Activated B cell treated with CpG ODN at 0.5 μM for 24 hours (primary cell): ENCODE measurements at regions not wholly inside any gene's neighbourhood (a gene's known extent, or its start where the extent isn't known, plus 50 kb on each side); places are given as distances from the start of the nearest gene placed in this dataset.

ENCODE experiments used
- ATAC-seq: fragments of 200-7000 bp; cut with Tn5 transposase; one replicate; pipeline ENCODE4 v1.10.0; 2021; ENCODE audit warnings: low read depth, mild to moderate bottlenecking, moderate library complexity
- CTCF ChIA-PET: fragments of 350-600 bp; sonication (Branson Sonifier 250); formaldehyde crosslinking; loops from one replicate; lab custom pipeline; 2021; ENCODE audit warnings: antibody characterized with exemption; lab: Charles Lee
- POLR2A ChIA-PET: fragments of 350-600 bp; sonication (Branson Sonifier 250); formaldehyde crosslinking; loops from one replicate; lab custom pipeline; 2021; ENCODE audit warnings: antibody characterized with exemption; lab: Charles Lee
- DNase-seq: peaks from one replicate; pipeline ENCODE4 v3.0.0; 2022
- H3K27ac Mint-ChIP-seq: one replicate; pipeline ENCODE4 v1.8.0; 2020; ENCODE audit warnings: mixed read lengths
- H3K27me3 Mint-ChIP-seq: one replicate; pipeline ENCODE4 v1.8.0; 2021; ENCODE audit warnings: mixed read lengths
- H3K36me3 Mint-ChIP-seq: one replicate; pipeline ENCODE4 v1.8.0; 2021; ENCODE audit warnings: low read depth, mixed read lengths
- H3K4me1 Mint-ChIP-seq: one replicate; pipeline ENCODE4 v1.8.0; 2021; ENCODE audit warnings: mixed read lengths
- H3K4me3 Mint-ChIP-seq: one replicate; pipeline ENCODE4 v1.8.0; 2020; ENCODE audit warnings: mild to moderate bottlenecking, mixed read lengths
- H3K9me3 Mint-ChIP-seq: one replicate; pipeline ENCODE4 v1.8.0; 2020; ENCODE audit warnings: mixed read lengths
- intact Hi-C: fragments of 100-400 bp; cut with micrococcal nuclease; formaldehyde crosslinking; loops from one replicate; pipeline ENCODE4 v1.15.1; 2024
- TF ChIP-seq, protein P1 (sequence below): fragments of 200-600 bp; IDR thresholded peaks from one replicate; pipeline ENCODE4 v1.8.0; 2022; ENCODE audit warnings: antibody characterized with exemption, mild to moderate bottlenecking

DNA sequence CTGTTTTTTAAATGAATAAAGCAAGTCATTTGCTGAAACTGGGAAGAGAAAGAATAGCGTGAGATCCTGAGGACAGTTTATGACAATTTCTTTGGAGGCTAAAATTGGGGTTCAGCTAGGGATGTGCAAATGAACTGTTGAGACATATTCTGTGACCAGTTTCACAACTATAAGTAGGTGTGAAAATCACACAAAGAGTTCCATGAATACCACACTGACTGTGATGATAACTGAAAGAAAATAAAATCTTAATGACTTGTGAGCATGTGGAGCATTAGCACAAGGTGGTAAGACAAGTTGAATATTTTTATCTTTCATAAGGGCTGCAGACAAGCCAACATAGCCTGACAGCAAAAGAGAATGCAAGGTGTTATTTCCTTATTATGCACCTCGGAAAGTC is 61.1 kb upstream of the PDGFD start:
- no peaks in the 10 kb centered on the region for H3K9me3 Mint-ChIP-seq
- no peaks in the 10 kb centered on the region for H3K36me3 Mint-ChIP-seq
- TF ChIP-seq, protein P1, sequence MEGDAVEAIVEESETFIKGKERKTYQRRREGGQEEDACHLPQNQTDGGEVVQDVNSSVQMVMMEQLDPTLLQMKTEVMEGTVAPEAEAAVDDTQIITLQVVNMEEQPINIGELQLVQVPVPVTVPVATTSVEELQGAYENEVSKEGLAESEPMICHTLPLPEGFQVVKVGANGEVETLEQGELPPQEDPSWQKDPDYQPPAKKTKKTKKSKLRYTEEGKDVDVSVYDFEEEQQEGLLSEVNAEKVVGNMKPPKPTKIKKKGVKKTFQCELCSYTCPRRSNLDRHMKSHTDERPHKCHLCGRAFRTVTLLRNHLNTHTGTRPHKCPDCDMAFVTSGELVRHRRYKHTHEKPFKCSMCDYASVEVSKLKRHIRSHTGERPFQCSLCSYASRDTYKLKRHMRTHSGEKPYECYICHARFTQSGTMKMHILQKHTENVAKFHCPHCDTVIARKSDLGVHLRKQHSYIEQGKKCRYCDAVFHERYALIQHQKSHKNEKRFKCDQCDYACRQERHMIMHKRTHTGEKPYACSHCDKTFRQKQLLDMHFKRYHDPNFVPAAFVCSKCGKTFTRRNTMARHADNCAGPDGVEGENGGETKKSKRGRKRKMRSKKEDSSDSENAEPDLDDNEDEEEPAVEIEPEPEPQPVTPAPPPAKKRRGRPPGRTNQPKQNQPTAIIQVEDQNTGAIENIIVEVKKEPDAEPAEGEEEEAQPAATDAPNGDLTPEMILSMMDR, result no peak
- H3K27me3 Mint-ChIP-seq, result no peaks in the 10 kb centered on the region
- ATAC-seq, result no peak
- H3K4me3 Mint-ChIP-seq, result no peak overlapping the region
- CTCF ChIA-PET, result no interaction called here
- H3K27ac Mint-ChIP-seq, result no peak overlapping the region
- POLR2A ChIA-PET, result no interaction called here
- H3K4me1 Mint-ChIP-seq, result peaks cover 14% of the 10 kb centered on the region
- no peak for DNase-seq
- intact Hi-C loops, result no loop called here

GRCh38 chr11:104222464-104222863 is 58.5 kb upstream of the PDGFD start:
- DNase-seq (no peak), ATAC-seq (no peak)
- ChIA-PET CTCF (no interaction called here), POLR2A (no interaction called here)
- Mint-ChIP-seq H3K36me3 (no peaks in the 10 kb centered on the region), H3K4me3 (no peak overlapping the region), H3K4me1 (peaks cover 14% of the 10 kb centered on the region), H3K27ac (no peak overlapping the region), H3K9me3 (no peaks in the 10 kb centered on the region), H3K27me3 (no peaks in the 10 kb centered on the region)
- intact Hi-C loops, result no loop called here
- TF ChIP-seq, protein P1, result no peak

DNA sequence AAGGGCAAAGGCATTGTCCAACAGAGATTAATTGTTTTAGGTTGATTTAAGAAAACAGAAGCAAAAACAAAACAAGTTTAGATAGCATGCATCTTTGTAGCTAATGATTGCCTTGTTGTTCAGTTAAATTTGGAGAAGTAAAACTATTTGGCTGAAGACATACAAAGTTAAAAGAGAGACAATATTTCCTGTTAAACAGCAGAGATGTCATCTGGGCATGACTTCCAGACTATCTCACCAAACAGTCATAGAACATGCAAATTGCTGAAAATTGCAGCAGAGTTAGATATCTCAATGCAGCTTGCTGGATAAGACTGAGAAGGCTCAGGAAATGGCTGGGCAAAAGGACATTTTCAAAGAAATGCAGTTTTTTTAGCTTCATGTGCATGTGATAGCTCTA is 57.5 kb upstream of the PDGFD start:
- H3K4me3 Mint-ChIP-seq, result no peak overlapping the region
- CTCF ChIA-PET, result no interaction called here
- no peak overlapping the region for H3K27ac Mint-ChIP-seq

DNA sequence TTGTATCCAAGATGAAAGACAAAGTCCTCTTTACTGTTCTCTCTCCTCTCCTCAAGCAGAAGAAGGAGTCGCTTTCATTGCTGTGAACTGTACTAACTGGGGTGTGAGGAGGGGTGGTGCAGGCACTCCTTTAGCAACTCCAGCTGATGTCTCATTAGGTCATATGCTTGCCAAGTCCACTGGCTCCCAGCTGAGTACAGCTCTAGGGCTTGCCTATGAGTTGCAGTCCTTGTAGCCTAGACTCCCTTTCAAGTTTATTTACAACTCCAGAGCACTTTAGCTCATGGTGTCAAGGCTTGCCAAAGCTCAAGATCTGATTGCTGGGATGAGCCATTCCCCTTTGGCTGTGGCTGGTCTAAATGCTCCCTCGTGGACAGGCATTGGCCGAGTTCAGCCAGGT is 55.1 kb upstream of the PDGFD start:
- Mint-ChIP-seq H3K4me1 (peaks cover 16% of the 10 kb centered on the region), H3K4me3 (no peak overlapping the region), H3K27ac (no peak overlapping the region), H3K27me3 (no peaks in the 10 kb centered on the region), H3K9me3 (peaks cover 19% of the 10 kb centered on the region), H3K36me3 (no peaks in the 10 kb centered on the region)
- POLR2A ChIA-PET, result no interaction called here
- intact Hi-C loops, result no loop called here
- CTCF ChIA-PET, result no interaction called here
- ATAC-seq (no peak), DNase-seq (no peak)
- TF ChIP-seq, protein P1, result no peak

More for the DNA sequence above, 57.5 kb upstream of the PDGFD start:
- intact Hi-C loops, result no loop called here
- peaks cover 14% of the 10 kb centered on the region for H3K4me1 Mint-ChIP-seq
- TF ChIP-seq, protein P1, result no peak
- ATAC-seq (no peak), DNase-seq (no peak)
- H3K27me3 Mint-ChIP-seq, result no peaks in the 10 kb centered on the region
- H3K36me3 Mint-ChIP-seq, result no peaks in the 10 kb centered on the region
- POLR2A ChIA-PET, result no interaction called here
- peaks cover 7% of the 10 kb centered on the region for H3K9me3 Mint-ChIP-seq

- ATAC-seq, result no peak
- intact Hi-C loops, result no loop called here
- DNase-seq, result no peak
- Mint-ChIP-seq H3K27ac (no peak overlapping the region), H3K4me1 (peaks cover 2% of the 10 kb centered on the region), H3K27me3 (peaks cover 2% of the 10 kb centered on the region), H3K9me3 (peaks cover 19% of the 10 kb centered on the region), H3K36me3 (no peaks in the 10 kb centered on the region), H3K4me3 (no peak overlapping the region)
- ChIA-PET POLR2A (no interaction called here), CTCF (no interaction called here)
- TF ChIP-seq, protein P1, result no peak
Measured at GRCh38 chr11:104214517-104214916, 50.6 kb upstream of the PDGFD start.
